NCI-H524 treated with DMSO at 0.1 percent for 48 hours (cell line): ENCODE measurements at regions not wholly inside any gene's neighbourhood (a gene's known extent, or its start where the extent isn't known, plus 50 kb on each side); places are given as distances from the start of the nearest gene placed in this dataset.

Experiments used
- DNase-seq: peaks from one replicate; lab custom pipeline; 2025; lab: John Stamatoyannopoulos, UW

- DNase-seq, result no peak
Measured at GRCh38 chr1:56033321-56034037, 545.9 kb downstream of the PLPP3 start.

- no peak for DNase-seq
Measured at GRCh38 chr1:56032096-56032676, 547.2 kb downstream of the PLPP3 start.

GRCh38 chr1:56031001-56031400, 548.4 kb downstream of the PLPP3 start:
- DNase-seq, result no peak

GRCh38 chr1:56029319-56030003, 549.9 kb downstream of the PLPP3 start:
- DNase-seq, result no peak

- no peak for DNase-seq
Measured at GRCh38 chr1:56028911-56029310, 550.5 kb downstream of the PLPP3 start.

GRCh38 chr1:56028244-56028643, 551.1 kb downstream of the PLPP3 start:
- no peak for DNase-seq

GRCh38 chr1:56025942-56026341, 553.4 kb downstream of the PLPP3 start:
- no peak for DNase-seq

GRCh38 chr1:56024155-56024554, 555.2 kb downstream of the PLPP3 start:
- no peak for DNase-seq

- no peak for DNase-seq
Measured at GRCh38 chr1:56019922-56020321, 559.4 kb downstream of the PLPP3 start.

- DNase-seq, result no peak
Measured at GRCh38 chr1:56019472-56019871, 559.9 kb downstream of the PLPP3 start.

GRCh38 chr1:56017336-56017735, 562.0 kb downstream of the PLPP3 start:
- no peak for DNase-seq

GRCh38 chr1:56003846-56004245, 575.5 kb downstream of the PLPP3 start:
- DNase-seq, result no peak

- no peak for DNase-seq
Measured at GRCh38 chr1:56002231-56002630, 577.1 kb downstream of the PLPP3 start.

GRCh38 chr1:56000424-56000823, 578.9 kb downstream of the PLPP3 start:
- no peak for DNase-seq

- DNase-seq, result no peak
Measured at GRCh38 chr1:55997536-55997935, 581.8 kb downstream of the PLPP3 start.

GRCh38 chr1:55993646-55994318, 585.6 kb downstream of the PLPP3 start:
- DNase-seq, result no peak

GRCh38 chr1:55990007-55990406, 589.4 kb downstream of the PLPP3 start:
- DNase-seq, result no peak

- no peak for DNase-seq
Measured at GRCh38 chr1:55988963-55989452, 590.4 kb downstream of the PLPP3 start.

- DNase-seq, result no peak
Measured at GRCh38 chr1:55987491-55988249, 591.7 kb downstream of the PLPP3 start.

- DNase-seq, result no peak
Measured at GRCh38 chr1:55986003-55986402, 593.4 kb downstream of the PLPP3 start.

GRCh38 chr1:55981010-55981650, 598.2 kb downstream of the PLPP3 start:
- DNase-seq, result no peak
